SIG-M5 treated with dmso at 0.1 percent for 504 hours (cell line): ENCODE measurements at regions not wholly inside any gene's neighbourhood (a gene's known extent, or its start where the extent isn't known, plus 50 kb on each side); places are given as distances from the start of the nearest gene placed in this dataset.

Experiments used
- DNase-seq: peaks from one replicate; lab custom pipeline; 2025; ENCODE audit not compliant: unreplicated experiment; lab: John Stamatoyannopoulos, UW

DNA sequence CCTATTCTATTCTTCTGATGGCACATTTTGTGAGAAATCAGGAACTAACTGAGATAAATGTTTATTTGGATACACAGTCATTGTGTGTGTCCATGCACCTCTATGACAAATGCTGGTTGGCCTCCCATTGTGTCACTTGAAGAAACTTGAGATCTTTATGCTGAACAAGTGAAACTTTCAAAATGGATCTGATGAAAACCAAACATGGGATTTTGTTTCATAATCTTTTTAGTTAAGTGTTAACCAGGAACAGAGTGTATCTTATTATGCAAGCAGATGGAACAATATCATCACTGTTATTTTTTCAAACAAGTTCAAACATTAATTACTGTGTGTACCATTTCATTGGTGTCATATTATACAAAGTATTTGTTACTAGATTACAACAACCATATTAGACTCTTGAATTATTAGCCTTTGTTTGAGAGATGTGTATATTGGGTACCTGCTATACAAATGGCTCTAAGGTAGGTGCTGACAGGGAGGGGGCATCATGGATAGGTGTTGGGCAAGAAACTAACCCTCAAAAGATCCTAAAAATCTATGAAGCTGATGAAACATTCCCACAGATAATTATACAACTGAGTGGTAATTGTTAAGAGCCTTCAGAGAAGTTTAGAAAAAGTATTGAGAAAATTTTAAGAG, 159.8 kb downstream of the PALM2AKAP2 start:
- DNase-seq, result no peak

- DNase-seq, result no peak
These were observed 160.6 kb downstream of the PALM2AKAP2 start for GRCh38 chr9:109940561-109940960.

DNA sequence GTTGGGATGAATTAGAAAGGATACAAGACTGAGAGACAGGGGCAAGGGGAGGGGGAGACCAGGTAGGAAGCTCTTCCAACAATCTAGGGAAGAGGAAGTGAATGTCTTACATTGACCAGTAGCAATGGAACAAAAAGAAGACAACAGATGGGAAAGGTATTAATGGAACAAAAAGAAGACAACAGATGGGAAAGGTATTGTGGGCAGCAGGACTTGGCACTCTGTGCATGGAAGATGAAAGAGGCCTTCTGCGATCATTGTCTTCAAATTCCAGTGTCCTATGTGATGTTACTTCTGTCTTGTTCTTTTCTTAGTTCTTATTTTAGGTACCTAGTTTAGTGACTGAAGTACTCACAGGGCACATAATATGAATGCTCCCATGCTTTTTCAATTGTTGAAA, 161.8 kb downstream of the PALM2AKAP2 start:
- DNase-seq, result no peak

DNA sequence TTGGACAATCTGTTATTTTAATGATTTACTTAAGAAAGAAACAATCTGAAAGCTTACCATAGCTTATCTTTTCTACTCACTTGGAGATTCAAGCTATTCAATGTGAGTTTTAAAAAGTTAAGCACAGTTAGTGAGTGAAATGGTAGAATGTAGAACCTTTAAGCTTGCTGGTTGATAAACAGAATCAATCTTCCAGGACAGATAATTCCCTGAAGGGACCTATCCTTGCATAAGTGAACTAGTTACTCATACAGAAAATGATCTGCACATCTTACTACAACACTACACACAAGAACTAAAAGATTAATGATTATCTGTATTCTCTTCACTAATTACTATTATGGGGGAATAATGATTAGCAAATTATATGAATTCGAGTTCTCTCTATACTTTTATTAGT, 165.6 kb downstream of the PALM2AKAP2 start:
- no peak for DNase-seq

GRCh38 chr9:109948453-109948852, 168.5 kb downstream of the PALM2AKAP2 start:
- DNase-seq, result no peak

DNA sequence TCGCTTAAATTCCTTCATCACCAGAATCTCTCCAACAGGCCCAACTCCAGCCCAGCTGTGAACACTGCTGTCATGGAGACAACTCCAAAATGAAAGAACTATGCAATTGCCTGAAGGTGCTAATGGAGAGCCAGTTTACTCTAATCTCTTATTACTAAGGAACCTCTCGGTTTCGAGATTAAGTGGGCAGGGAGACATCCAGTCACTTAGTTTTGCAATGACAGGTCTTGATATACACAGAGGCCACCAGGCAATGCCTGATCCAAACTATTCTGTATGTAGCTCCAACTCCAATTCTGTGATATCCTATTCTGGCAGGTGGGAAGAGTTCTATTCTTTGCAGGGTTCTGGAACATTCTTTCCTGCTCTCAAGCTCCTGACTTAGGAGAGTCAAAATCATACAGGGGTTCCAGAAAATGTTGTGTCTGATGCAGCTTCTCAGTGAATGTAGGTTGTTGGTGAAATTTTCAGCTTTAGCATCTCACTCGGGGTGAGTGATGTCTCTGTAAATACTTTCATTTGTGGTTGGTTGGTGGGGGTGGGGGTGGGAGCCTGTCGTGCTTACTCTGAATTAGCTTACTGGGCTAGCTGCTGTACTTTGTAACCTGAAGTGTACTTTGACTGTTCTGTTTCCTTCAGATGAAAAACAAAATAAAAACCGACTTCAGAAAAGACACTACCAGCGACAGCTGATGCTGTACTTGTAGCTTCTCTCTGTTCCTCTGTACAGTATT, 170.9 kb downstream of the PALM2AKAP2 start:
- no peak for DNase-seq

DNA sequence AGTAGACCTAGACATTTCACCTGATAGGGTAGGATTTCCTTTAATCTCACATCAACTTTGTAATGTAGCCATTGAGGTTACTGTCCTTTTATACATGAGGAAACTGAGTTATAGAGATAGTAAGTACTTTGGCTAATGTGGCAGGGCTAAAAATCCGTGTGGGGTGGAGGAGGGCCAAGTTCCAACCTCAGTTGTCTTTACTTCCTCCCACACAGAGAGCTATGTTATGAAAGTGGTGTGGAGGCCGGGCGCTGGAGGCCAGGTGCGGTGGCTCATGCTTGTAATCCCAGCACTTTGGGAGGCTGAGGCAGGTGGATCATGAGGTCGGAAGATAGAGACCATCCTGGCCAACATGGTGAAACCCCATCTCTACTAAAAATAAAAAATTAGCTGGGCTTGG, 173.3 kb downstream of the PALM2AKAP2 start:
- DNase-seq, result no peak

- no peak for DNase-seq
These were observed 174.0 kb downstream of the PALM2AKAP2 start for GRCh38 chr9:109953813-109954497.

GRCh38 chr9:109956717-109957440, 176.9 kb downstream of the PALM2AKAP2 start:
- DNase-seq, result no peak

DNA sequence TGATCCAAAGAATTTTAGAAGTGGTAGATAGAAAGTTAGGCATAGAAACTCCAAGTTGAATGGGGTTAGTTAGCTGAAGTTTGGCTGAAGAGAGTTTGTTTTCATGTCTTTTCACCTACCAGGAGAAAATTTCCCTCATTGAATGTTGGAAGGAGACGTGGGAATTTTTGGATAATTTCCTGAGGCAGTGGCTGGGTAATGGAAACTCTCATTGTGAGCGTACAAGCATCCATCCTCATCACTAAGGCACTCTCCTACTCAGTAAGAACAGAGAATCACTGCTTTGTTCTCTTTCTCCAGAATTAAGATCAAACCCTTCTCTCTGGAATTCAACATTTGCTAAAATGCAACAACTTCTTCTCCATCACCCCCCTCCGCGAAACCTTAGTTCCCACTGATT, 179.7 kb downstream of the PALM2AKAP2 start:
- no peak for DNase-seq

- no peak for DNase-seq
These were observed 181.6 kb downstream of the PALM2AKAP2 start for GRCh38 chr9:109961626-109962025.

- DNase-seq, result no peak
These were observed 182.2 kb downstream of the PALM2AKAP2 start for GRCh38 chr9:109962215-109962614.

GRCh38 chr9:109963079-109963478, 183.1 kb downstream of the PALM2AKAP2 start:
- no peak for DNase-seq

DNA sequence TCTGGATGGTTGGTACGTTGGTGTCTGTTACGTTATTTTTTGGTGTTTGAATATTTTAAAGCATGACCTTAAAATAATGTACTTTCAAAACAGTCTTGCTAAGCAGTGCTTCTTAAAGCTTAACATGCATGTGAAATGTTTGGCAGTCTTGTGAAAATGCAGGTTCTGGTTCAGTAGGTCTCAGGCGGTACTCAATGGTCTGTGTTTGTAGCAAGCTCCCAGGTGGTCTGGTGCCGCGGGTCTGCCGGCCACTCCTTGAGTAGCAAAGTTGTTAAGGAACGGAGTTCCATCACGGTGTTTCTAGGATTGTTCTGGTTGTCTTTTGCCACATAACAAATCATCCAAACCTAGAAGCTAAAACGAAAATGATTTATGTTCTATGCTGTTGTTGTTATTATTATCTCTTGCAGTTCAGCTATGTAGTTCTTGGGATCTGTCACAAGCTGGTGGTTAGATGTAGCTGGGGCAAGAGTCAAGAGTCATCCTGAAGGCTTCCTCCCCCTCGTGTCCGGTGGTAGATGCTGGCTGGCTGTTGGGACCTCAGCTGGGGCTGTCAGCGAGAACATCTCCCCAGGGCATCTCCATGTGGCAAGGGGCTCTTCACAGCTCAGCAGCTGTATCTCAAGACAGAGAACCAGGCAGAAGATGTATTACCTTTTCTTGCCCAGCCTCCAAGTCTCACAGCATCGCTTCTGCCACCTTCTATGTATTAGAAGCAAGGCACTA, 186.8 kb downstream of the PALM2AKAP2 start:
- no peak for DNase-seq

DNA sequence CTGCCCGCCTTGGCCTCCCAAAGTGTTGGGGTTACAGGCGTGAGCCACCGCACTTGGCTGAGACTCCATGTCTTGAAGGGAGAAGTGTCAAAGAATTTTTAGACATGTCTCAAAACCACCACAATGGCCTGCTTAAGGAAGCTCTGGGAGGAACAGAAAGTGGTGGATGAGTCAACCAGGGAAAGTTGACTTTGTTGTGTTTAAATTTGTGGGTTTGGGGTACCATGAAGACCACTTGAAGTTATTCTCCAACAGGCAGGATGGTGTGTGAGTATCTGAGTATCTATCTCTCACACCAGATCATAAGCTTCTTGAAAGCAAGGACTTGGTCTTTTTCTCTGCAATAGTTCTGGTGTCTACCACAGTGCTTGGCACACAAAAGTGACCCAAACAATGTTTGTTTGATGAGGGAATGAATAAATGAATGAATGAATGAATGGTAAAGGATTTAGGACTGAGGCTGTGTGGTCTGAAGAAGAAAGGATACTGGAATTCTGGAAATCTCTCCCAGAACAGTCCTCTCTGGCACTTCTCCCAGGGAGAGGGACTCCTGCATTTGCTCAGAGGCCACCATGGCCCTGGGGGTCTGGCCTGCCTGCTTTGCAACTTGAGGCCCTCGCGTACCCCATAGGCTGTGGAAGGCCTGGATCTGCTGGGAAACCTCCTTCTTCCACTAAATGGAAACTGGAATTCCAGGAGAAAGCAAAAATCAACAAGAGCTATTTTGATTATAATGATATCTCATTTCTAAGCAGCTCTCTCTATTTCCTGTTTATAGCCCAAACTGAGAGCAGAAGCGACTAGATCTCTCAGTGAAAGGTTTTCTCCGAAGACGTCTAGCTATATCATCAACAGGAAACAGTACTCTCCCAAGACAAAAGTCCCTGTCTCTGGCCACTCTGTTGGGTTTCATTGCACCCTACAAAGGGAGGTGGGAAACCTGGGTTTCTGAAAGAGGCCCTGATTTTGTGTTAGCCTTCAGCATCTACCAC, 187.9 kb downstream of the PALM2AKAP2 start:
- peak; percentile 52 for DNase-seq

- peak; percentile 20 for DNase-seq
These were observed 189.0 kb downstream of the PALM2AKAP2 start for GRCh38 chr9:109969011-109969410.

DNA sequence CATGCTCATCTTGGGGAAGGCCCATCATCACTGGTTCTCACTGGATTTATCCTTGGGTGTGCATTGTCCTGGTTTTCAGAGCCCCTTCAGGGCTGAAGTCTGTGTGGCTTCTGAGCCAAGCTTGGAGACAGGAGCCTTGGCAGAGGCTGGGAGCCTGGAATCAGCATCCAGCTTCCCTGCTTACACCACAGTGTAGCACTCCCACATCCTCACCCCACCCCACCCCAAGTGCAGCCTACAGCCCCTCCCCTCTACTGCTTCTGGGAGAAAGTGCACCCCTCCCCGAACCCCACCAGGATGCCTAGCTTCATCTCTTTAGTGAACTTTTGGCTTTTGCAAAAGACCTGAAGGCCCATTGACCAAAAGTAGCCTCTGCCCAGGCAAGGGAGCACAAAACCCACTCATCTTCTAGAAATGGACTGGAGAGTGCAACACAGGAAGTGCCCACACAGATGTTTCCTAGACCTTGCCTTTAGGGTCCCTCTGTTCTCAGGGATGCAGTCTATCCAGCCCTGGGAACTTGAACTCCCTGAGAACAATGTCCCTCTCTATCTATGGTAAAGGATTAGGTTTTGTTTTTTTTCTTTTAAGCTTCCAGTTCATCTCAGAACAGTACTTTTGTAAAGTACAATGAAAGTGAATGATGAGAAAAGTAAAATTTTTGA, 189.7 kb downstream of the PALM2AKAP2 start:
- no peak for DNase-seq

DNA sequence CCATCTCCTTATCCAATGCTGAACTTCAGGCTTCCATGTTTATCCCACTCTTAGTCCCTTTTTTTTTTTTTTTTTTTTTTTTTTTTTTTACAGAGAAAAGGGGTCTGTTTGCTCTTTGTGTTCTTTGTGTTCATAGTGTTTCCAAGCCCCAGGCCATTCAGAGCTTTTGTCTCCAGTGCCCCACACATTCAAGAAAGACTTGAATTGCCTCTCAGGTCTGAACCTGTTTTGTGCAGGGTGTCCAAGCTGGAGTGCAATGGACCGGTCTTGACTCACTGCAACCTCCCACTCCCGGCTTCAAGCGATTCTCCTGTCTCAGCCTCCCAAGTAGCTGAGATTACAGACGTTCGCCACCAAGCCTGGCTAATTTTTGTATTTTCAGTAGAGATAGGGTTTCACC, 191.2 kb downstream of the PALM2AKAP2 start:
- DNase-seq, result no peak
